ENCODE measurements at regions not wholly inside any gene's neighbourhood (a gene's known extent, or its start where the extent isn't known, plus 50 kb on each side); places are given as distances from the start of the nearest gene placed in this dataset.
A peak's percentile ranks its signal among the peaks of the same experiment; 100 is the strongest.
"Not testable (repeated sequence)": the region's sequence is repeated elsewhere in the genome, so short reads cannot be mapped to it uniquely, and the experiment has no call there.

DNA sequence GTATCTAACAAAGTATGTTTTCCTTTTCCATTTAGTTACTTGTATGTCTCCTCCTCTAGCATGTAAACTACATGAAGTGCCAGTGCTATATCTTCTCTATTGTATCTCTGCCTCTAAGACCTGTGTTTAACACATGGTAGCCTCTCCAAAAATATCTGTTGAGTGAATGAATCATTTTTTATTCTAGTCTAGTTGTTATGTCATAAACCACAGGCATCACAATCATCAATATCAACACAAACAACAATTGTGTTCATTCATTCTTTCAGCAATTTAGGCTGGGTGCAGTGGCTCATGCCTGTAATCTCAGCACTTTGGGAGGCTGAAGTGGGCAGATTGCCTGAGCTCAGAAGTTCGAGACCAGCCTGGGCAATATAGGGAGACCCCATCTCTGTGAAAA lies 111.6 kb upstream of the EYA4 start:
- TF ChIP-seq CTCF (IDR thresholded peaks at IDR 0.05), result no peak
- H3K27me3 Mint-ChIP-seq (ENCODE audit: low read depth, poor library complexity), result no peaks in the 10 kb centered on the region
- no peak overlapping the region for H3K27ac Mint-ChIP-seq
- H3K36me3 Mint-ChIP-seq (ENCODE audit: low read depth), result no peaks in the 10 kb centered on the region
- peaks cover 3% of the 10 kb centered on the region for H3K9me3 Mint-ChIP-seq
- H3K4me3 Mint-ChIP-seq, result no peak overlapping the region
- H3K4me1 Mint-ChIP-seq, result peaks cover 31% of the 10 kb centered on the region
- DNase-seq, result no peak

GRCh38 chr6:133130863-133131262 lies 110.3 kb upstream of the EYA4 start:
- Mint-ChIP-seq H3K27ac (no peak overlapping the region), H3K9me3 (no peaks in the 10 kb centered on the region), H3K4me1 (peaks cover 31% of the 10 kb centered on the region), H3K4me3 (no peak overlapping the region), H3K27me3 (ENCODE audit: low read depth, poor library complexity) (no peaks in the 10 kb centered on the region), H3K36me3 (ENCODE audit: low read depth) (no peaks in the 10 kb centered on the region)
- TF ChIP-seq CTCF (IDR thresholded peaks at IDR 0.05), result no peak
- DNase-seq, result no peak

GRCh38 chr6:133131621-133132465 lies 109.3 kb upstream of the EYA4 start:
- Mint-ChIP-seq H3K9me3 (no peaks in the 10 kb centered on the region), H3K27me3 (ENCODE audit: low read depth, poor library complexity) (no peaks in the 10 kb centered on the region), H3K4me1 (peaks cover 31% of the 10 kb centered on the region), H3K27ac (peak overlapping the region; percentile 91), H3K36me3 (ENCODE audit: low read depth) (no peaks in the 10 kb centered on the region), H3K4me3 (no peak overlapping the region)
- DNase-seq, result no peak
- TF ChIP-seq CTCF (IDR thresholded peaks at IDR 0.05), result no peak

DNA sequence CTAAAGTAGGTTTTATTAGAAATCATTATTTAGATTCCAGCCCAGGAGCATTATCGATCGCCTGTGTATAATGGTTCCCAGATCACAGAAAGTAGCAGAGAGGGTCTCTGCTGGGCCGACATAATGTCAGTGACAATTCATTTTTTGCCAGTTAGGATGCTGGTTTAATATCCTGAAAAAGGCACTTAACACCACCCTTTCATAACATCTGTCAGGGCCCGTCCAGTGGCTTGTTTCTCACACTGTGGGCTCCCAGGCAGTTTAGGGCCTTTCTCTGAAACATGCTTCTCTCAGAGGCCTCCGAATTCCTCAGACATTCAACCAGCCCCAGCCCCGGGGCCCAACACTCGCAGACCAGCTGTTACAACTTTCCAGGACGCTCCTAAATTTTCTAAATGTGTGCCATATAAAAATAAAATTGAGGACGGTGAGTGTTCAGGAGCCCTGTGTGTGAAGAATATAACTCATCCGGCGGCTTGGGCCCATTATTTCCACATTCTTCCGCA lies 108.6 kb upstream of the EYA4 start:
- peaks cover 31% of the 10 kb centered on the region for H3K4me1 Mint-ChIP-seq
- peak overlapping the region; percentile 44 for H3K27ac Mint-ChIP-seq
- no peaks in the 10 kb centered on the region for H3K36me3 Mint-ChIP-seq (ENCODE audit: low read depth)
- DNase-seq, result peak; percentile 13
- H3K9me3 Mint-ChIP-seq, result no peaks in the 10 kb centered on the region
- no peak overlapping the region for H3K4me3 Mint-ChIP-seq
- no peaks in the 10 kb centered on the region for H3K27me3 Mint-ChIP-seq (ENCODE audit: low read depth, poor library complexity)
- TF ChIP-seq CTCF (IDR thresholded peaks at IDR 0.05), result no peak

DNA sequence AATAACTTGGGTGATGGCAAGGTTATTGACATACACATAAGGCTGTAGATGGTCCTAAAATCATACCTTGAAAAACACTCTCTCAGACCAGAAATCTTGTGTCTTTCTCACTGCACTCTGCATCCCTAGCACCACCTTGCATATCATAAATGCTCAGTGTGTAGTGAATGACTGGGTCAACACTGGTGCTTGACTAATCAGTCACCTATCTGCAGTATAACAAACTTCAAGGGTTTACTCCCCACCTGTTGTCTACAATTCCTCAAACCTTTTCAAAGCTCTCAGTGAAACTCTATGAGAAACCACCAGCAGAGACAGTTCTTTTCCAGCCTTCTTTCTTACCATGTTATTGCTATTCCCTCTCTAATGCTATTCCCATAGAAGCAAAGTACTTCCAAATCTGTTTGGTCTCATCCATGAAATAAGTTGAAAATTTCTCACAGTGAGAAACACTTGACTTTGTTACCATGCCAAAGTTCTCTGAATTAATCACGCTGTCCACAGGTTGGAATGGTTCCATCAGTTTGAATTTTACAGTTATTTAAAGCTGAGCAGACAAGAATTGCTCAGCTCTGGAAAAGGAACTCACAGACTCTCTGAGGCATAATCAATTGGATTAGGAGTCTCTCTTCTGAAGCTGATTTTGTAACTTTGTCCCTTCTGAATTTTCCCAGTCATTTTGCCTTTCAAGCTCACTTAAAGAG lies 104.8 kb upstream of the EYA4 start:
- no peak for DNase-seq
- Mint-ChIP-seq H3K27ac (no peak overlapping the region), H3K9me3 (peaks cover 4% of the 10 kb centered on the region), H3K36me3 (ENCODE audit: low read depth) (no peaks in the 10 kb centered on the region), H3K4me1 (peaks cover 21% of the 10 kb centered on the region), H3K4me3 (no peak overlapping the region), H3K27me3 (ENCODE audit: low read depth, poor library complexity) (no peaks in the 10 kb centered on the region)
- no peak for TF ChIP-seq CTCF (IDR thresholded peaks at IDR 0.05)

GRCh38 chr6:133147470-133148184 lies 93.5 kb upstream of the EYA4 start:
- not testable (repeated sequence) for DNase-seq; H3K4me1 Mint-ChIP-seq; H3K27me3 Mint-ChIP-seq (ENCODE audit: low read depth, poor library complexity); H3K36me3 Mint-ChIP-seq (ENCODE audit: low read depth); H3K4me3 Mint-ChIP-seq
- Mint-ChIP-seq H3K27ac (peak overlapping the region; percentile 51), H3K9me3 (peaks cover 20% of the 10 kb centered on the region)
